ENCODE measurements at regions not wholly inside any gene's neighbourhood (a gene's known extent, or its start where the extent isn't known, plus 50 kb on each side); places are given as distances from the start of the nearest gene placed in this dataset.
"Not testable (repeated sequence)": the region's sequence is repeated elsewhere in the genome, so short reads cannot be mapped to it uniquely, and the experiment has no call there.

DNA sequence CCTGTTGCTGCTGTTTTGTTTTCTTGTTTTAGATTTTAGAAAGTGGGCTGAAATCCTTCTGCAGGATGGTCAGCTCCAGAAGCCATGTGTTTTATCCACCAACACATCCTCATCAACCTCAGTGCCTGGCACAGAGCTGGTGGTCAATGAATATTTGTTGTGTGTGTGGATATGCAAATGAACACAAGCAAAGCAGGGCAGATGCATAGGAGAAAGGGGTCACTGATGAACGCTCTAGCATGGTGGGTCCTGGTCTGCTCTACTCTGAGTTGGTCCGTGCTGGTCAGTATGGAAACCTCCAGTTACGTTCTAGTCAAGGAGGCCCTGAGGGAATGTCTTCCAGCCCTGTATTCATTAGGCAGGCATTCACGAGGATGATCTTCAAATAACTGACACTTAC is 682.5 kb downstream of the QKI start:
- no peak for DNase-seq

DNA sequence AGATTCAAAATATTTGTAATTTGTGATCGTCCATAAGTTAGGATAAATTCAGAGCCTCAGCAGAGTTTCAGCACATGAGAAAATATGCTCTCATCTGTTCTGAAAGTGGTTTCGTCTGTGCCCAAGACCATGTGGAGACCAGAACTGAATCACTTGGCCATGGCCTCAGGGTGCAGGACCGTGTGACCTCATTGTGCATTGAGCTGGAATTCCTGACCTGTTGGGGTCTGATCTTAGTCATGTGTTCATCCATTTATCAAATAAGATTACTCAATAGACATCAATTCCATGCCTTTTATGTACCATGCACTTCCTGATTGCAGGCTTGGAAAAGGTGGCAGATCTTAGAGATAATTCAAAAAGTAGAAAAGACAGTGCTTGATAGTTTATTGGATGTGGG is 680.5 kb downstream of the QKI start:
- DNase-seq, result no peak

DNA sequence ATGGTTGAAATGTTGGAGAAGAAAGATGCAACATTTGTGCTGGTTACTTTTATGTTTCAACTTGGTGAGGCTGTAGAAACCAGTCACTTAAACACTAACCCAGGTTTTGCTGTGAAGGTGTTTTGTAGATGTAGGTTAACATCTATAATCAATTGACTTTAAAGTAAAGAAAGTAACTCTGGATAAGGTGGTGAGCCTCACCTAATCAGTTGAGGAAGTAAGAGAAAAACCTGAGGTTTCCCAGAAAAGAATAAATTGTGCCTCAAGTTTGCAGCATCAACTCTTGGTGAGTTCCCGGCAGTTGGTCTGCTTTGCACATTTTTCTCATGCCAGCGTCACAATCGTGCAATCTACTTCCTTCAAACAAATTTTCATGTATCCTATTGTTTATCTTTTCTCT is 673.4 kb downstream of the QKI start:
- no peak for DNase-seq

DNA sequence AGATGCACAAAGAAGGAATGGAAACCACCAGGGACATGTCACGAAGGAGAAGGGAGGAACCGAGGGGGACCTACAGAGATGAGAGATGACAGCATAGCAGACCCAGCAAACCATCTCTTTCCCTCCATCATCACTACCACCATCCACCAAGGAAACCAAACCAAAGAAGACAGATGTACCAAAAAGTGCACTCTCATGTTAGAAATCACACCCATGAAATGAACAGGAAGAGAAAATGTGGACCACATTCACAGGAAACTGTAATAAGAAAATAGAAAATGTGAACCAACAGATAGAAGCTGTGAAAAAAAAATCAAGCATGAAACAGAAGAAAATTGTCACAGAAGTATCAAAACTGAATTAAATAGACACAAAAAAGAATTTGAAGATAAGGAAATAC is 672.7 kb downstream of the QKI start:
- DNase-seq, result no peak

DNA sequence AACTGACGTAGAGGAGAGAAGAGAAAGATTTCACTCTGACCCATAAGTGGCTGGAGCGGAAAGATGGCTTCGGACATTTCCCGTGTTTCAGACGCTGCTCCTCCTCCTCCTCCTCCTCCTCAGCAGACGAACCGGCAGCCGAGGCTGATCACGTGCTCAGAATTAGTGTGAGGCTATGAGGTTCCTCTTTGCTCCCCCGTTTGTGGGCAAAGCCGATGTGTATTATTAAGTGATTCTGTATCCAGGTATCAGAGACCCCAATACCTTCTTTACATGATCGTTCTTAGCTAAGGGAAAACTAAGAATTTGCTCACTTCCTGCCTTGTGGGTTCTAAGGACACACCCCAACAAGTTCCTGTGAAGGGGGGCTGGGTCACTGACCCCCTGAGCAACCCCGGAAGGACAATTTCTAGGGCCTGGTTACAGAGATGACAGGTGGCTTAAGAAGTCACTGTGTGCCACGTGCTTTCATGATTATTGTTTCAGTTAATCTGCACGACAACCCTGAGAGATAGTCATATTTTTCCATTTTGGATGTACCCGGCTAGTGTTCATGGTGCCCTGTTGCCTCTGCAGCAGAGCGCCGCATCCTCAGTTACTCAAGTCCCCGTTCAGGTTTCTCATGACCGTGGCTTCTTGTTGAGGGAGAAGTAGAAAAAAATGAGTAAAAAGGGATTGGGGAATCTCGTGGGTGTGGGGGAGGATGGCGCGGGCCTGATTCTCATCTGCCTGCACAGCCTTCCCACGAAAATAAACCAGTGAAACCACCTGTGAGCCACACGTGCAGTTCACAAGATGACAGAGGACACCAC is 671.8 kb downstream of the QKI start:
- no peak for DNase-seq

DNA sequence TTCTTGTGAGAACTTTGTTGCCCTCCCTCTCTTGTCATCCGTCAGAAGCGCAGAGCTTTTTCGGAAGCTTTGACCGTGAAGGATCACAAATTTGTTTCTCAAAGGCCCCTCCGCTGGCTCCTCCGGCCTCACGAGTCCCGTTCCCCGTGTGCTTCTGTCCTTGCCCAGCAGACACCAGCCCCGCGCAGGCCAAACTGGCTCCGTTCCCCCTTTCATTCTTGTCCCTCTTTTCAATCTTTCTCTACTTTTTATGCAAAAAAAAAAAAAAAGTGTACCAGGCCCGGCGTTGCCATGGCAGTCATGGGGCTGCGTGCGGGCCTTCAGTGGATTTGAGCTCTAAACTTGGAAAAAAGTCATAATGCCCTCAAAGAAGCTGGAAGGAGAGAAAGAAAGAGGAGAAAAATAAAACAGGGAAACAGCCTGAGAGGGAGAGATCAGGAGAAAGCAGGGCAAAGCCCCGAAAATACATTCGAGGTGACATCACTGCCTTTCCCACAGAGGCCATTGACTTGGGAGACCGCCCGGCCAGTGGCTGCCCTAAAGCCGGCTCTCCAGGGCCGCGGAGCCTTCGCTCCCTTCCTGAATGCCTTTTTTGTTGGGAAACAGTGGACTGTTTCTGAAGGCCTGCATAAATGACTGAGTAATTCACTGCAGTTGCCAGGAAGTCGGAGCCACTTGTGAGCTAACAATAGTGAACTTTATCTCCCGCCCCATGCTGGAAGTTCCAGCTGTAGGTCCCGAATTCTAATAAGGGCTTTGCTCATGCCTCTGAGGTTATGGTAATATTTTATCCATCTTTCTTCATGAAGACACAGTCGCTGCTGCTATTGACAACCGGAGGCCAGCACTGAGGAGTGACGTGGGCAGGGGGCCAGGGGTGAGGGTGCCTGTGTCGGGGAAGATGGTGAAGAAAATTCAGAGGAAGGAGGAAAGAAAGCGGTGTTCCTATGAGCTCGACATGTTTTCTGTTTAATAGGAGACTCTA is 670.9 kb downstream of the QKI start:
- no peak for DNase-seq

DNA sequence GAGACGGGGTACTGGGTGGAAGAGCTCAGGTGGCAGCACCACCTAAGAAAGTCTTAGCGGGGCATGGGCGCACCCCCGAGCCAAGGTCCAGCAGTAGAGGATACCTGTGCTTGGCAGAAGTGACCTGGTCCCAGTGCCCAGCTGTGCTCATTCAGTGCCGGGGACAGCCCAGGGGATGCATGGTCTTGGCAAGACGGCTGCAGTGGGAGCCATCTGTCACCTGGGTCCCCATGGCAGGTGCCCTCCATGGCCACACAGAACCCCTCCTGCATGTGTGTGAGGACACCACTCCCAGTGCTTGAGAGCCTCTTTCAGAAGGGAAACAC is 664.7 kb downstream of the QKI start:
- DNase-seq, result no peak

DNA sequence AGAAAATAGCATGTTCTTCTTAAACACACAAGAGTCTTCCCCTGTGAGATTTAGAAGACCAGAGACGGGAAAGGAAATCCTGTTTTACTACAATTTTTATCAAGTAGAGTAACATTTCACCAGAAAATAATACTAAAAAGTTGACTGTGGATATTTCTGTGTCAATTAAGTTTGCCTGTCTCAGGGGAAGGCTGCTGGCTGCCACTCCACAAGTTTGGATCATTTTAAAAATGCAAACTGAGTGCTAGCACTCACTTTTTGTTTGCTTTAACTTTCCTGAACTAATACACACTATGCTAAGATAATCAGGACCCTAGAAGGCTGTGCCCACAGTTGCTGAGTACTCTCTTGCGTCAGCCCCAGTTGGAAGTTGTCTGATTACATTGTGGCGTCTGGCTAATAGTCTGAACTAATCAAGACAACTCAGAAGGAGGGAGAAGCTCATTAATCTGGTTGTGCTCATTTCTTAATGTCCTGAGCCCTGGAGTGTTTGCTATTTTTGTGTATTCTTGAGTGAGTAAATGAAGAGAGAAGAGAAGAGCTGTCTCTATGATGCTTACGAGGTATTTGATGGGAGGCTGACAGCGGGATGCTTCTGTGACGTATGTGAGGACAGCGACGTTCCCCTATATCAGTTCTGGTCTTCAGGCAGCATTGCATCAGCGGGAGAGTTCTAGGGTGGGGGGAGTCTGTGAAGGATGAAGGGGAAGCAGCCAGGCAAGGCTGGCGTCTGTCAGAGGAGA is 664.2 kb downstream of the QKI start:
- DNase-seq, result no peak

DNA sequence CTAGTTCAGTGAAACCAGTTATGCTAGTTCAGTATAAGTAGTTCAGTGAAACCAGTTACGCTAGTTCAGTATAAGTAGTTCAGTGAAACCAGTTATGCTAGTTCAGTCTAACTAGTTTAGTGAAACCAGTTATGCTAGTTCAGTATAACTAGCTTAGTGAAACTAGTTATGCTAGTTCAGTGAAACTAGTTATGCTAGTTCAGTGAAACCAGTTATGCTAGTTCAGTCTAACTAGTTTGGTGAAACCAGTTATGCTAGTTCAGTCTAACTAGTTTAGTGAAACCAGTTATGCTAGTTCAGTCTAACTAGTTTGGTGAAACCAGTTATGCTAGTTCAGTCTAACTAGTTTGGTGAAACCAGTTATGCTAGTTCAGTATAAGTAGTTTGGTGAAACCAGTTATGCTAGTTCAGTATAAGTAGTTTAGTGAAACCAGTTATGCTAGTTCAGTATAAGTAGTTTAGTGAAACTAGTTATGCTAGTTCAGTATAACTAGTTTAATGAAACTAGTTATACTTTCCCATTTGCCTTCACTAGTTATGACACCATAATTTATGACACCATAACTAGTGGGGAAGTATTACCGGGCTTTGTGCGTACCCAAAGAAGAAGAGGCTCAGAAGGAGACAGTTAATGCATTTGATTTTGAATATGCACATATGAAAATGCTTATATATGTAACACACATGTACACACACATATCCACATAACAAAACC is 662.5 kb downstream of the QKI start:
- not testable (repeated sequence) for DNase-seq

DNA sequence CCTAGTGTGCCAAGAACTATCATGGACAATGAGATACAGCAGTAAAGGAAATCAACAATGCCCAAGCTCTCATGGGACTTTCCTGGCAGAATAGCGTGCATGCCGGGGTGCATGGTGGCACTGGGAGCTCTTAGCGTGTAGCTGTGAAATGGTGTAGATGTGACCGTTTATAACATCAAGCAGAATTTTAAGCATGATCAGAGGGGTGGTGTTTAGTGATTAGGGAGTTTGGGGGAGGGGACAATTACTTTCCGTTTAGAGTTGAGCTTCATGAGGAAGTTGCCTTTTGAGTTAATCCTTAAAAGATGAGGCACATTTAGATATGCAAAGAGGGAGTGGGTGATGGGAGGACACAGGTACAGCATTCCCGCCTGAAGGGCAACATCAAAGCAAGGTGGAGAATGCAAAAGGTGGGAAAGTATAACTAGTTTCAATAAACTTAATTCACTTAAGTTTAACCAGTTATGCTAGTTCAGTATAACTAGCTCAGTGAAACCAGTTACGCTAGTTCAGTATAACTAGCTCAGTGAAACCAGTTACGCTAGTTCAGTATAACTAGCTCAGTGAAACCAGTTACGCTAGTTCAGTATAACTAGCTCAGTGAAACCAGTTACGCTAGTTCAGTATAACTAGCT is 661.6 kb downstream of the QKI start:
- no peak for DNase-seq

DNA sequence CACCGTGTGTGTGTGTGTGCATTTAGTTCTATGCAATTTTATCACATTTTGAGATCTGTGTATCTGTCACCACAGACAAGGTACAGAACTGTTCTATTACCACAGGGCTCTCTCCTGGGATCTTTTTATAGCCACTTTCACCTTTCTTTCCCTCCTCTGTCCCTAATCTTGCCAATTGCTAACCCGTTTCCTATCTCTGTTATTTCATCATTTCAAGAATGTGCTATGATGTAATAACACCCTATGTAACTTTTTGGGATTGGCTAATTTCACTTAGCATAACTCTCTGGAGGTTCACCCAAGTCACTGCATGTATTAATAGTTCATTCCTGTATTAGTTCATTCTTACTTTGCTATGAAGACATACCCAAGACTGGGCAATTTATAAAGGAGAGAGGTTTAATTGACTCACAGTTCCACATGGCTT is 657.7 kb downstream of the QKI start:
- no peak for DNase-seq

DNA sequence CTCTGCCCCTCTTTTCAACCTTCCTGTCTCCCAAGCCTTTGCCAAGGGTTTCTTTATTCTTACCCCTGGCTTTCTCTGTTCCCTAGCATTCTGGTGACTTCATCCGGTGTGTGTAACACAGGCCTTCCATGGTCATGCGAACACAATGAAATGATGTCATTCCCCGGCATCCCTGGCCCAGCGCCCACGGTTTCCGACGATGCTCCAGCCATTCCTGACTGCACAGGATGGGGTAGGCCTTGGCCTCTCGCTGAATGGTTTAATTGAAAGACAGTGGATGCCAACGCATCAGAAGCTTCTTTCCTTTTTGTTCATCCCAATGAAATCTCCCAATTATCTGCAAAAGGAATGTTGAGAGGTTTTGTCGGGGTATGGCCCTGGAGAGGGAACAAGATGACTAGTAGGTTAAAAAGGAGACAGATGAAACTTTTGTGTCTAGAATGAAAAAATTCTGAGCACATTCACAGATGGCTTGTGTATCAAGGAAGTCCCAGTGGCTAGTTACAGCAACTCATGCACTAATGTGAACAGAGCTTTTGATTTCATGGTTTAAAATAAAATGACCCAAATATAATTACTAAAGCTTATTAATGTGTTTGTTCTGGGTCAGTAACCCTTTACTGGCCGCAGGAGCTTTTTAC is 655.0 kb downstream of the QKI start:
- no peak for DNase-seq

DNA sequence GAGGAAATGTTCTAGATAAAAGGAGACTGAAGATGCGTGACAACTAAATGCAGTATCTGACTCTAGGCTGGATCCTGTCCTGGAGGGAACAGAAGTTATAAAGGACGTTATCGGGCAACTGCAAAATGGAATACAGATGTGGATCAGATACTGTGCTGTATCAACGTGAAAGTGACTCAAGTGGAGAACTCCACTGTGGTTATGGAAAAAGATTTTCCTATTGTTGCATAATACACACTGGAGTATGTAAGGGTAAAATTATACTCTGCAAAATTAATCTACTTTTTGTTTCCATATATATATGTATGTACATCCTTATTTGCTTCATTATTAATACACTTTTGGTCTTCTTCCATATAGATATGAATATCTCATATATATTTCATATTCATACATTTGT is 654.0 kb downstream of the QKI start:
- no peak for DNase-seq

DNA sequence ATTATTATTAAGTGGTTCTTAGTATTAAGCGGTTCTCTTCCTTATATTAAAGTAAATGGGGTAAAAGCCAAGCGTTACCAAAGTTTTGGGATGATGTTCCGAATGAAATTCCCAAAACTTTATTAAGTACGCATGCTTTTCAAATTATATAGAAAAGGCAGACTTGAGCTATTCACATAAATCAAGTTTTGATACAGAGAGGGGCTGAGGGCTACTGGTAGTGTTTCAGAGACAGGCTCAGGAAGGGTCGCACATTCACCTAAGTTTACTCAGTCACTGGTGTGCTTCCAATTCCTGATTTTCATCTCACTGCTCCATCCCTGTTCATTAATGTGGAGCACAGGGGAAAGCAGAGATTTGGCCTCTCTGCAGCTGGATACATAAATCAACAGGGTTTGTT is 652.2 kb downstream of the QKI start:
- DNase-seq, result no peak

DNA sequence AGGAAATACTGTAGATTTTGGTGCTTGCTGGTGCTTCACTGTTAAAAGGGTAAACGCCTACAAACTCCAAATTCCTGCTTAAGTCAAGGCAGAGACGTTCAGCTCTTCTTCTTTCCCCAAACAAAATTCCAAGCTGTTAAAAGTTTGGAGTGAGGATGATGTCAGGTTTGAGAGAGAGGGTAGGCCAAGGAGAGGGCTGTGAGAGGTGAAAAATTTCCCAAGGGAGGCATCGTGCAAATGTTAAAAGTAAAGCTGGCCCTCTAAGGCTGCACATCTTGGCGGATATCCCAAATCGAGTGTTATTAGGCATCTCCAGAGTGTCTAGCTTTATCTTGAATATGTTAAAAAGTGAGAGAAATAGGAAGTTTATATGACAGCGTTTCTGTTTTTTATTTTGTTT is 651.8 kb downstream of the QKI start:
- DNase-seq, result no peak

DNA sequence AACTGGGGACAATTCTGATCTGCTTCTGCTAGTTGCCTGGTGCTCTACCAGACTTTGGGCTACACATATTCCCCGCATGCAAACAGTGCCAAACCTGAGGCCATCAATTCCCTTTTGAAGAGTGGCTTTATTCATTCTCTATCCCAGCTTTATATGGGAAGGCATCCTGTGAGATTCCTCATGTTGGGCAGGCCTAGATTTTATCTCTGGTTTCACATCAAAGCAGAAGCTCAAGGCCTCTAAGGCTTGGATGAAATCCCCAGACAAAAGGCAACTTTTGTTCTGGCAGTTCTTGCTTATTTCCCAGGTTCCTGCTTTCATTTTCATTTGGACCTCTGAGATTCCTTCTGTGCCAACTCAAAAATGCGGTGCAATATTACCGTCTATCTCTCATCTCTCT is 648.8 kb downstream of the QKI start:
- no peak for DNase-seq

DNA sequence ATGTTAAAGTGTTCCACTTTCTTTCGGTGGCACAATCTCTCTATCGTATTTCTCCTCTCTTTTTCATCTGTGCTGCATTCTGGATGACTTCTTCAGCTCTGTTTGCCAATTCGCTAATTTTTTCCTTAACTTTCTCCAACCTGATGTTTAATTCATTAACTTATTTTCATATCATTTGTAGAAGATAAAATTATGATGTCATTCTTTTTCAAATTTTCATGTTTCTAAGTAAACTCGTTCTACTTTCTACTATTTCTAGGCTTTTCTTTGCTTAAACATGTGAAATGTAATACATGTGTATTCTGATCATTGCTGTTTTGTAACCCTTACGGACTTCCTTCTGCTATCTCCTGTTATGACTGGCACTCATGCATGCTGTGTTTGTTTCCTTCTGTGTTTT is 648.4 kb downstream of the QKI start:
- DNase-seq, result no peak

DNA sequence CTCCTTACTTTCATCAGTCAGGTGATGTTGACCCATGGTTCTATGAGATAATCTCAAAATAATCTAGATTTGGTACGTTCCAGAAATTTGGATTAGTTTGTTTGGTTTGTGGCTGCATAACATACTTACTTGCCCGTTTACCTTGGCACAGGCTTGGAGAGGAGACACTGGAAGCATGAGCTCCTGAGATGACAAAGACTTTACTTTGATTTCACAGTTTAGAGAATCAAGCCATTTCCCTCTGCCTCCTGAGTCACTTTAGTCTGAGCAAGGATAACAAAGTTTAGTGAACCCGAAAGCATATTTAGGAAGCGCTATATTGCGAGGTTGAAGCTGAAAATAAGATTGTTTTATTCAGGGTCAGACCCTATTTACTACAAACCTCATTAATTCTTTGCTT is 643.4 kb downstream of the QKI start:
- no peak for DNase-seq

DNA sequence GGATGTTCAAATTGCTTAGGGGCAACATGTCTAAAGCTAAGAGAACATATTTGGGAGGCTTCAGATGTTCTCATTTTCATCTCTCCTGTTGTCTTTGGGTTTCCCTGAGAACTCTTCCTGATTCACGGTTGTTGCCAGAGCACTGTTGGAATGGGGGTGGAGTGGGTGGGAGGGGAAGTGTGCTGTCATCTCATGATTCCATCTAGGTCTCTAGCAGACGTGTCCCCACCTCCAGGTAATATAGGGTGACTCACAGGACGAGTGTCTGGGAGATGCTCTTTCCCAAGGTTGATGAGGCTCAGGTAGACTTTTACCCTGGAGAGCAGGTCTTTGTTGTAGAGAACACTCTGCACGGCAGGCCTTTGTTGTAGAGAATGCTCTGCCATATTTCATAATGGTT is 636.9 kb downstream of the QKI start:
- DNase-seq, result no peak

DNA sequence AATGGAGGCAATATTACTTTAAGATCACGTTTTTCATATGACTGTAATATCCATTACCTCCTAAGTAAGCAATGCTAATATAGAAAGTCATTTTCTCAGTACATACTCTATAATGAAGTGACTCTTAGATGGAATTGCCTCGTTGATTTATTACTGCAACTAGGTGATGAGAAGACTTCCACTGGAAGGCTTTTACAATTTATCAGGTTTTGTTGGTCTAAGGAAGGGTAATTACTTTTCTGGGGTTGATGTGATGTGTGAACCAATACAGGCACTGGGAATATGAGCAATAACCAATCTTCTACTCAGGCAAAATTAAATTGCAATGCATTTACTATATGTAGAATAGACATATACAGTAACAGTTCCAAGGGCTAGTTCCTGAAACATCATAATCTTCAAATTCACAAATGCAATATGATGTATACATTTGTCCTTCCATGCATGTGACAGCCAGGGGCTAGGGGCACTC is 635.0 kb downstream of the QKI start:
- DNase-seq, result no peak

DNA sequence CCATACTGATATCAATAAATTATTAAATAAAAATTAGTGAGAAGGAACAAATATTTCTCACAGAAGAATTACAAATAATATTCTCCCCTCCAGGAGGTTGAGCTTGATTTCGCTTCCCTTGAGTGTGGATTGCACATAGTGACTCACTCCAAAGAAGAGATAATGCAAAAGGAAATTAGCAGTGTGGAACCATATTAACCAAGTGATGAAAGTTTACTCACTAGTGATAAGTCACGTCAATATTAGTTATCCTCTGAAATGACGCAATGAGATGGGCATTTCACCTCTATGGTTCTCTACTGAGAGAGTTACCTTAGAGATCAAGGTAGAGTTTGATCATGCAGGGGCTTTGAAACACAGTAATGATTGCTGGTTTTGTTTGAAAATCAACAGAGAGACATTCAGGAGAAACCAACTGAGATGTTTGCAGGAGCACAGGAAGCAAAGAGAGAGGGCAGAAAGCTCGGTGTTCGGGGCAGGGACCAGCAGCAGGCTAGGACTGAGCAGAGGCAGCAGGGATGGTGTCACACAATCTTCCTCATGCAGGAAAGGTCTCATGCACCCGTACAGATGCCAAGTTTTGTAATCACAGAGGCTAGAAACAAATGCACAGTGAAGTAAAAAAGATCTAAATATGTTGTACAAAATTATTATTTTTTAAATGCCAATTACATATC is 634.5 kb downstream of the QKI start:
- no peak for DNase-seq

Data from activated effector memory CD4-positive, alpha-beta T cell treated with Interleukin-2 at 50 U/mL for 16 hours (primary cell).